GM10248 (cell line): ENCODE measurements at regions not wholly inside any gene's neighbourhood (a gene's known extent, or its start where the extent isn't known, plus 50 kb on each side); places are given as distances from the start of the nearest gene placed in this dataset.
A peak's percentile ranks its signal among the peaks of the same experiment; 100 is the strongest.

Experiments
- CTCF ChIA-PET: fragments of 300-600 bp; sonication (Branson Sonifier 250); formaldehyde crosslinking; extraction: SDS; loops from one replicate; lab custom pipeline; 2021; ENCODE audit warnings: antibody characterized with exemption; lab: Yijun Ruan, JAX
- POLR2A ChIA-PET: fragments of 350-650 bp; sonication (Branson Sonifier 250); formaldehyde crosslinking; extraction: SDS; loops from one replicate; lab custom pipeline; 2020; ENCODE audit warnings: antibody characterized with exemption; lab: Yijun Ruan, JAX
- DNase-seq: peaks from one replicate; pipeline ENCODE4 v3.0.0; 2012; ENCODE audit errors: extremely low spot score
- CTCF ChIP-seq: IDR thresholded peaks from 2 replicates; pipeline ENCODE4 v1.5.1; 2012; ENCODE audit warnings: mild to moderate bottlenecking, low read depth; ENCODE audit errors: extremely low read depth, missing control alignments, control extremely low read depth

GRCh38 chr13:39941911-39942551, 286.6 kb downstream of the COG6 start:
- POLR2A ChIA-PET, result no interaction called here
- no peak for DNase-seq
- CTCF ChIA-PET, result interaction anchor here (0.7 to 8.1 kb wide), 41 partner anchors 9 to 836 kb away, joined by 3 to 72 read pairs (median 4); no protein-coding TSS in a partner anchor
- TF ChIP-seq CTCF, result no peak

- peak; percentile 100 for TF ChIP-seq CTCF
- CTCF ChIA-PET, result interaction anchor here (0.6 to 8.1 kb wide), 47 partner anchors 8 to 835 kb away, joined by 3 to 72 read pairs (median 4); no protein-coding TSS in a partner anchor
- POLR2A ChIA-PET, result no interaction called here
- DNase-seq, result peak; percentile 77
Observed at GRCh38 chr13:39942552-39943273, 287.3 kb downstream of the COG6 start.

GRCh38 chr13:39943711-39944110, 288.2 kb downstream of the COG6 start:
- no peak for TF ChIP-seq CTCF
- ChIA-PET CTCF (interaction anchor here (1.2 to 8.1 kb wide), 13 partner anchors 10 to 834 kb away, joined by 3 to 72 read pairs (median 8); no protein-coding TSS in a partner anchor), POLR2A (no interaction called here)
- no peak for DNase-seq

- DNase-seq, result no peak
- no peak for TF ChIP-seq CTCF
- ChIA-PET POLR2A (no interaction called here), CTCF (no interaction called here)
Observed at GRCh38 chr13:39945226-39945625, 289.8 kb downstream of the COG6 start.

- no peak for TF ChIP-seq CTCF
- no peak for DNase-seq
- CTCF ChIA-PET, result no interaction called here
- POLR2A ChIA-PET, result no interaction called here
Observed at GRCh38 chr13:39946769-39947168, 291.3 kb downstream of the COG6 start.

- DNase-seq, result no peak
- CTCF ChIA-PET, result interaction anchor here (6.4 kb wide), 1 partner anchor 10 kb away, joined by 72 read pairs; no protein-coding TSS in a partner anchor
- POLR2A ChIA-PET, result no interaction called here
- no peak for TF ChIP-seq CTCF
Observed at GRCh38 chr13:39951301-39951700, 295.8 kb downstream of the COG6 start.
